ENCODE measurements at regions not wholly inside any gene's neighbourhood (a gene's known extent, or its start where the extent isn't known, plus 50 kb on each side); places are given as distances from the start of the nearest gene placed in this dataset.
A peak's percentile ranks its signal among the peaks of the same experiment; 100 is the strongest.

DNA sequence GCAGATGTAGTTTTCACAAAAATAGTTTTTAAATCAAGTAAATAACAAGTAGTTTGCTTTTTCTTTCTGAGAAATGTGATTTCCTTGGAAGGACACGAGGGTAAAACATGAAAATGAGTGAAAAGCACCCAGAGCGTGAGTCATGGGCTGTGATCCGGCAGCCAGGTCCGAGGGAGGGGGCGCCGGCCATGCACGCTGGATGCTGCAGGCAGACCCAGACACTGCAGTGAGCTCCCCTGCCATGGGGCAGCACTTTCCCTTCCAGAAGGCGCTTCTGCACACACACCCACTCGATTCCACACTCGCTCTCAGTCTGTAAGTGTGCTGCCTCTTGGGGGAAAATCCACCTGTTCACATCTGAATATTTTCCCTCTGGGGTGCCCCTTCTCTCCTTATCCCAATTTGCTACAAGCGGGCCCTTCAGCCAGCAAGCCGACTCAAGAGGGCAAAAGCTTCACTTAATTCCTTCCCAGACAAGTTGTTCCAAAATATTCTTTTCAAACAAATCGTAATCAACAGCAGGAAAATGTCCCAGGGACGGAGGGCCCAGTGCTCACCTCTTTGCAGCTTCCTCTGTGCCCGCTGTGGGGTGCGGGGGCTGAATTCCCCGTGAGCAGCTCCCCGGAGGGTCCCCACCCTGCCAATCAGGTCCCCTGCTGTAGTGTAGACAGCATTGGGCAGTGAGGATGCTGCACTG, 87.0 kb upstream of the ID2 start:
- Histone ChIP-seq H3K9ac (no peak overlapping the region), H3K9me2 (ENCODE audit: insufficient read depth) (no peaks in the 10 kb centered on the region), H3K27me3 (replicated peaks; ENCODE audit: insufficient read depth) (no peaks in the 10 kb centered on the region), H3F3A (ENCODE audit: insufficient read depth) (no peaks in the 10 kb centered on the region), H3K4me3 (no peak overlapping the region), H4K20me1 (ENCODE audit: insufficient read depth) (no peaks in the 10 kb centered on the region), H3K79me2 (ENCODE audit: insufficient read depth) (no peaks in the 10 kb centered on the region), H3K4me2 (ENCODE audit: unreplicated experiment) (peak overlapping the region; percentile 8), H3K4me1 (ENCODE audit: insufficient read depth) (peaks cover 13% of the 10 kb centered on the region), H3K27ac (no peak overlapping the region), H2AFZ (no peak overlapping the region), H3K36me3 (ENCODE audit: low read depth) (no peaks in the 10 kb centered on the region), H3K9me3 (ENCODE audit: low read depth) (no peaks in the 10 kb centered on the region)
- TF ChIP-seq EZH2phosphoT487 (IDR thresholded peaks at IDR 0.05; ENCODE audit: insufficient read depth, low read depth) (no peak), EZH2 (IDR thresholded peaks at IDR 0.05; ENCODE audit: insufficient read depth, poor library complexity, severe bottlenecking) (no peak)
- DNase-seq, result peak; percentile 53
- WGBS, 2 experiments (ENCODE audit: low coverage in 1 of 2, low lambda C conversion rate in 2 of 2, missing lambda C conversion rate in 2 of 2), result 44 to 47% methylated on average over 18 of the region's 18 CpGs
- in situ Hi-C loops (cut with MboI), result no loop called here

DNA sequence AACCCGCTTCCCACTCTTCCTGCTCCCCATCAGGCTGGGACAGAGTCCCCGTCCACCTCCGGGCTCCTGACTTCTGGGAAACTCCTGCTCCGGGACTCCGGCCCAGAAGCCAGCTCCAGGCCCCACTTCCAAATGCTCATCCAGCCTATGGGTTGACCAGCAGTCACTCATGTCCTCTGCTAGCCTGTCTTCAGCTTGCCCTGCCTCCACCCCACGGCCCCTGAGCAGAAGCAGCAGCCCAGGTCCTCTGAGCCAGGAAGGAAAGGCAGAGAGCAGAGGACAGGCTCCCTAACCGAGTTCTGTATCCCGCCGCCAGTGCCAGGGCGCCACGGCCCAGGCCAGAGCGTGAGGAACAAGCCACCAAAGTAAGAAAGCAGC, 86.4 kb upstream of the ID2 start:
- DNase-seq, result no peak
- Histone ChIP-seq H2AFZ (no peak overlapping the region), H3K9me3 (ENCODE audit: low read depth) (no peaks in the 10 kb centered on the region), H4K20me1 (ENCODE audit: insufficient read depth) (no peaks in the 10 kb centered on the region), H3K4me3 (no peak overlapping the region), H3K4me1 (ENCODE audit: insufficient read depth) (peaks cover 13% of the 10 kb centered on the region), H3K27me3 (replicated peaks; ENCODE audit: insufficient read depth) (no peaks in the 10 kb centered on the region), H3K36me3 (ENCODE audit: low read depth) (no peaks in the 10 kb centered on the region), H3K27ac (no peak overlapping the region), H3K9me2 (ENCODE audit: insufficient read depth) (no peaks in the 10 kb centered on the region), H3K9ac (no peak overlapping the region), H3F3A (ENCODE audit: insufficient read depth) (no peaks in the 10 kb centered on the region), H3K79me2 (ENCODE audit: insufficient read depth) (no peaks in the 10 kb centered on the region), H3K4me2 (ENCODE audit: unreplicated experiment) (no peak overlapping the region)
- in situ Hi-C loops (cut with MboI), result no loop called here
- whole genome bisulfite sequencing, 2 experiments (ENCODE audit: low coverage in 1 of 2, low lambda C conversion rate in 2 of 2, missing lambda C conversion rate in 2 of 2), result 71 to 72% methylated on average over 11 to 12 of the region's 12 CpGs
- no peak for TF ChIP-seq EZH2 (IDR thresholded peaks at IDR 0.05; ENCODE audit: insufficient read depth, poor library complexity, severe bottlenecking)

GRCh38 chr2:8595811-8596600, 85.8 kb upstream of the ID2 start:
- Histone ChIP-seq H3K36me3 (ENCODE audit: low read depth) (no peaks in the 10 kb centered on the region), H3K4me2 (ENCODE audit: unreplicated experiment) (no peak overlapping the region), H3K27me3 (replicated peaks; ENCODE audit: insufficient read depth) (no peaks in the 10 kb centered on the region), H3F3A (ENCODE audit: insufficient read depth) (no peaks in the 10 kb centered on the region), H3K27ac (no peak overlapping the region), H4K20me1 (ENCODE audit: insufficient read depth) (no peaks in the 10 kb centered on the region), H3K79me2 (ENCODE audit: insufficient read depth) (no peaks in the 10 kb centered on the region), H2AFZ (no peak overlapping the region), H3K9me2 (ENCODE audit: insufficient read depth) (no peaks in the 10 kb centered on the region), H3K9me3 (ENCODE audit: low read depth) (no peaks in the 10 kb centered on the region), H3K4me1 (ENCODE audit: insufficient read depth) (peaks cover 13% of the 10 kb centered on the region), H3K9ac (no peak overlapping the region), H3K4me3 (no peak overlapping the region)
- 88 to 89% methylated on average over 27 of the region's 27 CpGs for WGBS, 2 experiments (ENCODE audit: low coverage in 1 of 2, low lambda C conversion rate in 2 of 2, missing lambda C conversion rate in 2 of 2)
- TF ChIP-seq EZH2 (IDR thresholded peaks at IDR 0.05; ENCODE audit: insufficient read depth, poor library complexity, severe bottlenecking), result no peak
- TF ChIP-seq EZH2phosphoT487 (IDR thresholded peaks at IDR 0.05; ENCODE audit: insufficient read depth, low read depth), result no peak
- in situ Hi-C loops (cut with MboI), result no loop called here
- no peak for DNase-seq

DNA sequence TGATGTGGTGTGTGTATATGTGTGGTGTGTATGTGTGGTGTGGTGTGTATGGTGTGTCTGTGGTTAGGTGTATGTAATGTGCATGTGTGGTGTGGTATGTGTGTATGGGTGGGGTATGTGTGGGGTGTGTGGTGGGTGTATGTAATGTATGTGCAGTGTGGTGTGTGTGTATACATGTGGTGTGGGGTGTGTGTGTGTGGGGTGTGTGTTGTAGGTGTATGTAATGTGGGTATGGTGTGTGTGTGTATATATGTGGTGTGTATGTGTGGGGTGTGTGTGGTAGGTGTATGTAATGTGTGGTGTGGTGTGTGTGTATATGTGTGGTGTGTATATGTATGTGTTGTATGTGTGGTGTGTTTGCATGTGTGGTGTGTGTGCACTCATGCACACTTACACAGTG, 84.8 kb upstream of the ID2 start:
- Histone ChIP-seq H3K9ac (no peak overlapping the region), H3K4me1 (ENCODE audit: insufficient read depth) (peaks cover 13% of the 10 kb centered on the region), H3K79me2 (ENCODE audit: insufficient read depth) (no peaks in the 10 kb centered on the region), H3K36me3 (ENCODE audit: low read depth) (no peaks in the 10 kb centered on the region), H3K27me3 (replicated peaks; ENCODE audit: insufficient read depth) (no peaks in the 10 kb centered on the region), H3K9me2 (ENCODE audit: insufficient read depth) (no peaks in the 10 kb centered on the region), H3F3A (ENCODE audit: insufficient read depth) (no peaks in the 10 kb centered on the region), H3K27ac (no peak overlapping the region), H3K9me3 (ENCODE audit: low read depth) (no peaks in the 10 kb centered on the region), H3K4me3 (no peak overlapping the region), H2AFZ (no peak overlapping the region), H3K4me2 (ENCODE audit: unreplicated experiment) (no peak overlapping the region), H4K20me1 (ENCODE audit: insufficient read depth) (no peaks in the 10 kb centered on the region)
- TF ChIP-seq EZH2 (IDR thresholded peaks at IDR 0.05; ENCODE audit: insufficient read depth, poor library complexity, severe bottlenecking) (no peak), EZH2phosphoT487 (IDR thresholded peaks at IDR 0.05; ENCODE audit: insufficient read depth, low read depth) (no peak)
- in situ Hi-C loops (cut with MboI), result no loop called here
- no peak for DNase-seq

Data from GM23248 (cell line).